Kidney epithelial cell (primary cell): ENCODE measurements at regions not wholly inside any gene's neighbourhood (a gene's known extent, or its start where the extent isn't known, plus 50 kb on each side); places are given as distances from the start of the nearest gene placed in this dataset.

Experiments used
- DNase-seq: peaks from one replicate; pipeline ENCODE4 v3.0.0-alpha.2; 2010; ENCODE audit warnings: low read depth
- H3K27me3 ChIP-seq: 2 replicates; pipeline ENCODE4 v1.6.0; 2011; ENCODE audit warnings: low read length; ENCODE audit not compliant: control insufficient read depth, insufficient read depth
- H3K36me3 ChIP-seq: 2 replicates; pipeline ENCODE4 v1.5.1; 2011; ENCODE audit warnings: low read length; ENCODE audit not compliant: control insufficient read depth, insufficient read depth
- H3K4me3 ChIP-seq: 2 replicates; pipeline ENCODE4 v1.5.1; 2011; ENCODE audit warnings: low read depth, mild to moderate bottlenecking, control low read depth, low read length
- TF ChIP-seq, protein P1 (sequence below): IDR thresholded peaks from 2 replicates; pipeline ENCODE4 v1.5.1; 2011; ENCODE audit warnings: mild to moderate bottlenecking, moderate library complexity, low read length, control low read depth, inconsistent platforms; ENCODE audit not compliant: insufficient read depth, poor library complexity, severe bottlenecking

DNA sequence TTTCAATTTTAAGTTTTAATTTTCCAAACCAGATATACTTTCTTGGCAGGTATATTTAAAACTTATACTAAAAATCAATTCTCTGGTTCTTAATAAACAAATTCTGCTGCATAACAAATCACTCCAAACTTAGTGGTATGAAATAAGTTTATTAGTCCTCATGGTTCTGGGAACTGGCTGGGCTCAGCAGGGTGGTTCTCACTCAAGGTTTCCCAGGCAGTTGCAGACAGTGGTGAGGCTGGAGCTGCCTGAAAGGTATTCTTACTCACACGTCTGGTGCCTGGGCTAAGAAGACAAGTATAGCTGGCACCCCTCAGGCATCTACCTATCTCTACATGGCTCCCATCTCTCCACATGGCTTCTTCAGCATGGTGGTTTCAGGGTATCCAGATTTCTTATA, 308.2 kb upstream of the CCDC196 start:
- no peak for DNase-seq
- Histone ChIP-seq H3K27me3 (no peaks in the 10 kb centered on the region), H3K4me3 (no peak overlapping the region), H3K36me3 (no peaks in the 10 kb centered on the region)
- TF ChIP-seq, protein P1, sequence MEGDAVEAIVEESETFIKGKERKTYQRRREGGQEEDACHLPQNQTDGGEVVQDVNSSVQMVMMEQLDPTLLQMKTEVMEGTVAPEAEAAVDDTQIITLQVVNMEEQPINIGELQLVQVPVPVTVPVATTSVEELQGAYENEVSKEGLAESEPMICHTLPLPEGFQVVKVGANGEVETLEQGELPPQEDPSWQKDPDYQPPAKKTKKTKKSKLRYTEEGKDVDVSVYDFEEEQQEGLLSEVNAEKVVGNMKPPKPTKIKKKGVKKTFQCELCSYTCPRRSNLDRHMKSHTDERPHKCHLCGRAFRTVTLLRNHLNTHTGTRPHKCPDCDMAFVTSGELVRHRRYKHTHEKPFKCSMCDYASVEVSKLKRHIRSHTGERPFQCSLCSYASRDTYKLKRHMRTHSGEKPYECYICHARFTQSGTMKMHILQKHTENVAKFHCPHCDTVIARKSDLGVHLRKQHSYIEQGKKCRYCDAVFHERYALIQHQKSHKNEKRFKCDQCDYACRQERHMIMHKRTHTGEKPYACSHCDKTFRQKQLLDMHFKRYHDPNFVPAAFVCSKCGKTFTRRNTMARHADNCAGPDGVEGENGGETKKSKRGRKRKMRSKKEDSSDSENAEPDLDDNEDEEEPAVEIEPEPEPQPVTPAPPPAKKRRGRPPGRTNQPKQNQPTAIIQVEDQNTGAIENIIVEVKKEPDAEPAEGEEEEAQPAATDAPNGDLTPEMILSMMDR: no peak

DNA sequence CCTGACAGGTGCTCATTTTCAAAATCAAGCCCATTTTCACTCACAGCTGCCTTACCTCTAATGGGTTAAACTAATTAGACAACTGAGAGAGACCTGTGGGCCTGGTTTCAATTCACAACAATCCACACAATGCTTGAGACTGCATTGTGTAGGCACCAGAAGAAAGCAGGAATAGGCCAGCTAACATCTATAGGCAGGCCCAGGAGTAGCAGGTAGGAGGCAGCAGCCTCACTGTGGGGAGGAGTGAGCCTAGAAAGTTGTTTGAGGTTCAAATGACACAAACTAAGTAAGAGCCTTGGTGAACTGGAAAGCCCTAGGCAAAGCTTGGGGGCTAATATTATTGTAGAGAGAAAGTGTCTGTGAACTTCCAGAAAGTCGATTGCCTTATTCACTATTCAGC, 289.5 kb upstream of the CCDC196 start:
- no peak overlapping the region for H3K4me3 ChIP-seq
- no peaks in the 10 kb centered on the region for H3K36me3 ChIP-seq
- TF ChIP-seq, protein P1: no peak
- H3K27me3 ChIP-seq: no peaks in the 10 kb centered on the region
- DNase-seq: no peak

DNA sequence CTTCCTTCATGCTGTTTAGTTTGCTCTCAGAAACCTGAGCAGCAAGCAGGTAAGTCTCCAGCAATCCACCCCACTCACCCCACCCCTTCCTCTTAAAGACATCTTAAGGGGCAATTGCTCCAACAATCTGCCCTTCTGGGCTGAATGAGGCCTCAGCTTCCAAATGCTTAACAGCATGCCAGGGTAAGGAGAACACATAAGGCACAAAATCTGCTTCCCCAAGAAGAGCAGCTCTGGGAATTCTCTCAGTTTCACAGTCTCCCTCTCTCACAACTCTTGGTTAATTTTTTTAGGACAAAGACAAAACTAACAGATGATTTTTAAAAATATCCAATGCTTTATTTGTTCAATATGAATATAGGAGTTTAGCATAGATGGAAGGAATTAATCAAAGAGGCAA, 288.9 kb upstream of the CCDC196 start:
- no peaks in the 10 kb centered on the region for H3K36me3 ChIP-seq
- TF ChIP-seq, protein P1: no peak
- H3K27me3 ChIP-seq: no peaks in the 10 kb centered on the region
- no peak overlapping the region for H3K4me3 ChIP-seq
- no peak for DNase-seq

DNA sequence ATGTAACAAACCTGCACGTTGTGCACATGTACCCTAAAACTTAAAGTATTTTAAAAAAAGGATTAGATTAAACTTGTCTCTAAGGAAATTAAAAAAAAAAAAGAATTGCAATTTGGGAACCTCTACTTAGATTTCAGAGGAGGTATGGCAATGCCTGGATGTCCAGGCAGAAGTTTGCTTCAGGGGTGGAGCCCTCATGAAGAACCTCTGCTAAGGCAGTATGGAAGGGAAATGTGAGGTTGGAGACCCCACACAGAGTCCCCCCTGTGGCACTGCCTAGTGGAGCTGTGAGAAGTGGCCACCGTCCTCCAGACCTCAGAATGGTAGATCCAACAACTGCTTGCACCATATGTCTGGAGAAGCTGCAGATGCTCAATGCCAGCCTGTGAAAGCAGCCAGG, 279.6 kb upstream of the CCDC196 start:
- H3K27me3 ChIP-seq: no peaks in the 10 kb centered on the region
- H3K36me3 ChIP-seq: no peaks in the 10 kb centered on the region
- no peak for DNase-seq
- H3K4me3 ChIP-seq: no peak overlapping the region
- TF ChIP-seq, protein P1: no peak

DNA sequence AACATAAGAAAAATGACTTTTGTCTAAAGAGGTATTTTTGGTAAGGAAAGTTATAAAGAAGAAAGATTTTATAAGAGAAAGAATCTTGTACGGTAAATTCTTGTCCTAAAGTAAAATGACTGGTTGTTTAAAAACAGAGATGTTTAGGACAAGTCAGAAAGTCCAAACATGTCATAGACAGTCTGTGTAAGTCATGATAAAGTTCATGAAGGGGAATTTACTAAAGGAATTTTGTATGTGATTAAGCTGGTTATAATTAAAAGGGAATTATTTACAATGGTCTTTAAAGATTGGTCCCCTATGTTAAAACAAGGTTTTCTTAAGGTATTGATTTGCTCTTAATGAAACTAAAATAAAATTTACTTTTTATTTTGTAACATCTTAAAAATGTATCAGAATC, 269.4 kb upstream of the CCDC196 start:
- Histone ChIP-seq H3K27me3 (no peaks in the 10 kb centered on the region), H3K36me3 (no peaks in the 10 kb centered on the region), H3K4me3 (no peak overlapping the region)
- DNase-seq: no peak
- TF ChIP-seq, protein P1: no peak

DNA sequence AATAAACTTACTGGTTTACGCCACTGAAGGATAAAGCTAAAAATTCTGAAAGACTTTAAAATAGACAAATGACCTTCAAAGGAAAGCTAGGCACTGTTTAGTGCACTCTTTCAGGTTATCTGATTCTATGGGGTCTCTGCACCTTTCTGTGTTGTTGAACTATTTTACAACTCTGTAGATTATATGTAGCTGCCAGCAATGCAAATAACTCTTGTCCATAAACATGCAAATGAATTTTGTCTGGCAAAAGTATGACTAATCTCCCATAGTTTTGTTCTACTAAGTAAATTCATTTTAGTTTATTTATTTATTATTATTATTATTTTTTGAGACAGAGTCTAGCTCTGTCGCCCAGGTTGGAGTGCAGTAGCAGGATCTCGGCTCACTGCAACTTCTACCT, 266.3 kb upstream of the CCDC196 start:
- H3K27me3 ChIP-seq: no peaks in the 10 kb centered on the region
- TF ChIP-seq, protein P1: no peak
- DNase-seq: no peak
- H3K36me3 ChIP-seq: no peaks in the 10 kb centered on the region
- H3K4me3 ChIP-seq: no peak overlapping the region
